HCT116 (cell line): ENCODE measurements at regions not wholly inside any gene's neighbourhood (a gene's known extent, or its start where the extent isn't known, plus 50 kb on each side); places are given as distances from the start of the nearest gene placed in this dataset.

Experiments used
- ATAC-seq: fragments of 200-7000 bp; cut with Tn5 transposase; 2 replicates; pipeline ENCODE4 v1.9.1; 2020; ENCODE audit warnings: mild to moderate bottlenecking, moderate library complexity
- BruUV-seq: library from RNA; stranded (reverse); fragments of 400-500 nt; replicated peaks from 2 replicates; lab custom pipeline; 2021; lab: Mats Ljungman, UMichigan
- CTCF ChIA-PET: fragments of 300-600 bp; sonication (Branson Sonifier 250); formaldehyde crosslinking; loops from one replicate; lab custom pipeline; 2021; ENCODE audit warnings: antibody characterized with exemption; lab: Charles Lee
- POLR2A ChIA-PET: fragments of 300-600, 350-600 bp; sonication (Branson Sonifier 250); formaldehyde crosslinking; loops from one replicate; lab custom pipeline; 2021; ENCODE audit warnings: antibody characterized with exemption; lab: Charles Lee
- RAD21 ChIA-PET, 2 experiments: fragments of 300-600 bp; sonication (Branson Sonifier 250); formaldehyde crosslinking; loops; one replicate each; lab custom pipeline; 2023; ENCODE audit warnings: low total read pairs in 2 of 2; ENCODE audit not compliant: uncharacterized antibody in 2 of 2, unreplicated experiment in 2 of 2, low non-redundant PET in 1 of 2; lab: Charles Lee
- DNase-seq: peaks from one replicate; pipeline ENCODE4 v3.0.0-alpha.2; 2010; ENCODE audit warnings: low read depth, low spot score
- H2AFZ ChIP-seq: fragments of 200-600 bp; shearing (Covaris generic), sonication (generic); 2 replicates; pipeline ENCODE4 v1.6.1; 2017; ENCODE audit warnings: low read depth, mixed run types, mixed read lengths, antibody characterized with exemption, low read length; ENCODE audit not compliant: poor library complexity, severe bottlenecking
- H3K27ac ChIP-seq: 2 replicates; pipeline ENCODE4 v1.5.1; 2012; ENCODE audit warnings: low read depth, low read length
- H3K27me3 ChIP-seq: fragments of 200-600 bp; sonication (generic); 2 replicates; pipeline ENCODE4 v1.6.1; 2016; ENCODE audit warnings: mixed run types, low read length, mixed read lengths; ENCODE audit not compliant: insufficient read depth
- H3K36me3 ChIP-seq, 2 experiments: fragments of 200-500 bp in 1 of 2; fragments of 200-600 bp in 1 of 2; sonication (Bioruptor generic) in 1 of 2; sonication (generic) in 1 of 2; 2 replicates each; pipeline versions ENCODE4 v1.5.1 to v1.6.1; 2014 to 2016; ENCODE audit warnings: low read length in 2 of 2, inconsistent platforms in 1 of 2, mixed read lengths in 1 of 2, mixed run types in 1 of 2; ENCODE audit not compliant: insufficient read depth in 2 of 2, control insufficient read depth in 1 of 2
- H3K4me1 ChIP-seq, 2 experiments: fragments of 200-600 bp in 1 of 2; sonication (generic) in 1 of 2; 2 replicates each; pipeline versions ENCODE4 v1.5.1 to v1.6.1; 2012 to 2017; ENCODE audit warnings: low read length in 2 of 2, inconsistent platforms in 1 of 2, mild to moderate bottlenecking in 1 of 2, mixed read lengths in 1 of 2, mixed run types in 1 of 2, moderate library complexity in 1 of 2; ENCODE audit not compliant: insufficient read depth in 2 of 2, control insufficient read depth in 1 of 2
- H3K4me2 ChIP-seq: fragments of 200-600 bp; sonication (generic); 2 replicates; pipeline ENCODE4 v1.6.1; 2017; ENCODE audit warnings: mixed run types, low read length, mixed read lengths
- H3K4me3 ChIP-seq, 2 experiments: fragments of 200-600 bp in 1 of 2; sonication (generic) in 1 of 2; replicated peaks in 1 of 2; 2 replicates each; pipeline ENCODE4 v1.5.1; 2011 to 2016; ENCODE audit warnings: low read length in 2 of 2, control low read depth in 1 of 2, low read depth in 1 of 2, mild to moderate bottlenecking in 1 of 2, mixed read lengths in 1 of 2, mixed run types in 1 of 2
- H3K79me2 ChIP-seq: fragments of 200-600 bp; sonication (generic); 2 replicates; pipeline ENCODE4 v1.6.1; 2017; ENCODE audit warnings: mild to moderate bottlenecking, mixed run types, low read length, moderate library complexity, mixed read lengths; ENCODE audit not compliant: insufficient read depth
- H3K9ac ChIP-seq: fragments of 200-600 bp; sonication (generic); 2 replicates; pipeline ENCODE4 v1.6.1; 2016; ENCODE audit warnings: low read length, mixed read lengths
- H3K9me2 ChIP-seq: fragments of 200-600 bp; sonication (generic), shearing (Covaris generic); 2 replicates; pipeline ENCODE4 v1.6.1; 2017; ENCODE audit warnings: mixed run types, mild to moderate bottlenecking, moderate library complexity; ENCODE audit not compliant: insufficient read depth
- H3K9me3 ChIP-seq, 2 experiments: fragments of 200-500 bp in 1 of 2; fragments of 200-600 bp in 1 of 2; sonication (Bioruptor generic) in 1 of 2; sonication (generic) in 1 of 2; 2 replicates each; pipeline ENCODE4 v1.6.1; 2014 to 2017; ENCODE audit warnings: low read length in 2 of 2, mixed read lengths in 2 of 2, inconsistent platforms in 1 of 2, low read depth in 1 of 2, mild to moderate bottlenecking in 1 of 2, mixed run types in 1 of 2, moderate library complexity in 1 of 2; ENCODE audit not compliant: control insufficient read depth in 1 of 2, insufficient read depth in 1 of 2
- H4K20me1 ChIP-seq: fragments of 200-600 bp; sonication (generic), shearing (Covaris generic); 2 replicates; pipeline ENCODE4 v1.6.1; 2017; ENCODE audit warnings: mixed run types, mild to moderate bottlenecking, moderate library complexity; ENCODE audit not compliant: insufficient read depth
- CEBPB ChIP-seq: IDR thresholded peaks from 2 replicates; pipeline ENCODE4 v1.6.1; 2012; ENCODE audit warnings: low read depth
- ELF1 ChIP-seq: IDR thresholded peaks from 2 replicates; pipeline ENCODE4 v1.6.1; 2012; ENCODE audit warnings: low read depth, borderline replicate concordance
- EZH2 ChIP-seq: fragments of 200-600 bp; sonication (generic); IDR thresholded peaks from 2 replicates; pipeline ENCODE4 v1.6.1; 2017; ENCODE audit warnings: antibody characterized with exemption, mixed run types
- JUND ChIP-seq: IDR thresholded peaks from 2 replicates; pipeline ENCODE4 v1.6.1; 2012
- POLR2A ChIP-seq: IDR thresholded peaks from 2 replicates; pipeline ENCODE4 v1.7.0; 2011; ENCODE audit warnings: borderline replicate concordance; ENCODE audit not compliant: insufficient read depth, insufficient read length; ENCODE audit errors: extremely low read depth
- POLR2AphosphoS5 ChIP-seq: IDR thresholded peaks from 2 replicates; pipeline ENCODE4 v1.6.1; 2011; ENCODE audit warnings: mild to moderate bottlenecking, low read depth, low read length, moderate library complexity
- RAD21 ChIP-seq: IDR thresholded peaks from 2 replicates; pipeline ENCODE4 v1.6.1; 2012; ENCODE audit warnings: low read depth, mild to moderate bottlenecking
- REST ChIP-seq: IDR thresholded peaks from 2 replicates; pipeline ENCODE4 v1.6.1; 2012; ENCODE audit warnings: low read depth
- SIN3A ChIP-seq: IDR thresholded peaks from 2 replicates; pipeline ENCODE4 v1.6.1; 2012; ENCODE audit warnings: low read depth
- SP1 ChIP-seq: IDR thresholded peaks from 2 replicates; pipeline ENCODE4 v1.6.1; 2012; ENCODE audit warnings: low read depth
- ZNF274 ChIP-seq: fragments of 200-500 bp; sonication (Bioruptor generic); IDR thresholded peaks from 2 replicates; pipeline ENCODE4 v1.6.1; 2014; ENCODE audit warnings: mild to moderate bottlenecking, low read depth, low read length, inconsistent platforms
- intact Hi-C: fragments of 100-400 bp; cut with micrococcal nuclease; formaldehyde crosslinking; loops from 2 replicates; pipeline ENCODE4 v1.10.0; 2022
- TF ChIP-seq, protein P1 (sequence below): IDR thresholded peaks from 2 replicates; pipeline ENCODE4 v1.6.1; 2012
- TF ChIP-seq, protein P2 (sequence below): IDR thresholded peaks from 2 replicates; pipeline ENCODE4 v1.6.1; 2011; ENCODE audit warnings: mild to moderate bottlenecking, low read length, moderate library complexity; ENCODE audit not compliant: insufficient replicate concordance; ENCODE audit errors: extremely low read depth
- TF ChIP-seq, protein P3 (sequence below): IDR thresholded peaks from 2 replicates; pipeline ENCODE4 v1.6.1; 2012

DNA sequence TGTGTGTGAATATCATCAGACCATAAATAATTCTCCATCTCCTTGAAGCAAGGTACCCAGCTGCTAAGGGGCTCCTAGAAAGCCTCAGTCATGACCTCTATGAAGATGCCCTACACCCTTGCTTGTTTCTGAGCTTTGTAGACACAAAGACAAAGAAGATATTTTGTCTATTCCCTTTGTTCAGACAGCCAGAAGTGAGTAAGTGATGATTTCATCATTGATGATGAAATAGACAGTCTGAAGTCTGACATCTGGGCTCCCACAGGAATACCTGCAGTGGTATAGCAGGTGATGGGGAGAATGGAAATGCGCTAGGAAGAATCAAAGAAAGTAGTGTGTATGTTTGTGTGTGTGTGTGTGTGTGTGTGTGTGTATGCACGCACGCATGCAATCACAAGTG lies 82.2 kb upstream of the DPT start:
- ChIA-PET POLR2A (no interaction called here), CTCF (no interaction called here), RAD21 (no interaction called here)
- no TSS peak for BruUV-seq
- ATAC-seq, result no peak
- Histone ChIP-seq H3K9me3 (no peaks in the 10 kb centered on the region), H3K79me2 (no peaks in the 10 kb centered on the region), H3K27ac (no peak overlapping the region), H2AFZ (no peak overlapping the region), H3K36me3 (no peaks in the 10 kb centered on the region), H3K4me3 (no peak overlapping the region), H3K9ac (no peak overlapping the region), H4K20me1 (no peaks in the 10 kb centered on the region), H3K27me3 (no peaks in the 10 kb centered on the region), H3K4me1 (no peaks in the 10 kb centered on the region), H3K4me2 (no peak overlapping the region), H3K9me2 (no peaks in the 10 kb centered on the region; the same call in 1 of the 2 replicates)
- intact Hi-C loops, result no loop called here
- no peak for DNase-seq
- TF ChIP-seq, protein P1, sequence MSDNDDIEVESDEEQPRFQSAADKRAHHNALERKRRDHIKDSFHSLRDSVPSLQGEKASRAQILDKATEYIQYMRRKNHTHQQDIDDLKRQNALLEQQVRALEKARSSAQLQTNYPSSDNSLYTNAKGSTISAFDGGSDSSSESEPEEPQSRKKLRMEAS, result no peak
- TF ChIP-seq JUND (0 out of 2 replicates have a peak, but pooled peaks have one; percentile 10), SP1 (no peak), SIN3A (no peak), CEBPB (peak; percentile 74), ZNF274 (no peak), EZH2 (no peak), REST (no peak), RAD21 (no peak), POLR2AphosphoS5 (no peak), ELF1 (no peak), POLR2A (no peak)
- TF ChIP-seq, protein P2, sequence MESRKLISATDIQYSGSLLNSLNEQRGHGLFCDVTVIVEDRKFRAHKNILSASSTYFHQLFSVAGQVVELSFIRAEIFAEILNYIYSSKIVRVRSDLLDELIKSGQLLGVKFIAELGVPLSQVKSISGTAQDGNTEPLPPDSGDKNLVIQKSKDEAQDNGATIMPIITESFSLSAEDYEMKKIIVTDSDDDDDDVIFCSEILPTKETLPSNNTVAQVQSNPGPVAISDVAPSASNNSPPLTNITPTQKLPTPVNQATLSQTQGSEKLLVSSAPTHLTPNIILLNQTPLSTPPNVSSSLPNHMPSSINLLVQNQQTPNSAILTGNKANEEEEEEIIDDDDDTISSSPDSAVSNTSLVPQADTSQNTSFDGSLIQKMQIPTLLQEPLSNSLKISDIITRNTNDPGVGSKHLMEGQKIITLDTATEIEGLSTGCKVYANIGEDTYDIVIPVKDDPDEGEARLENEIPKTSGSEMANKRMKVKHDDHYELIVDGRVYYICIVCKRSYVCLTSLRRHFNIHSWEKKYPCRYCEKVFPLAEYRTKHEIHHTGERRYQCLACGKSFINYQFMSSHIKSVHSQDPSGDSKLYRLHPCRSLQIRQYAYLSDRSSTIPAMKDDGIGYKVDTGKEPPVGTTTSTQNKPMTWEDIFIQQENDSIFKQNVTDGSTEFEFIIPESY, result no peak
- TF ChIP-seq, protein P3, sequence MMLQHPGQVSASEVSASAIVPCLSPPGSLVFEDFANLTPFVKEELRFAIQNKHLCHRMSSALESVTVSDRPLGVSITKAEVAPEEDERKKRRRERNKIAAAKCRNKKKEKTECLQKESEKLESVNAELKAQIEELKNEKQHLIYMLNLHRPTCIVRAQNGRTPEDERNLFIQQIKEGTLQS, result peak; percentile 83
